ENCODE measurements at regions not wholly inside any gene's neighbourhood (a gene's known extent, or its start where the extent isn't known, plus 50 kb on each side); places are given as distances from the start of the nearest gene placed in this dataset.
A peak's percentile ranks its signal among the peaks of the same experiment; 100 is the strongest.

- Histone ChIP-seq H3K27me3 (ENCODE audit: control insufficient read depth, insufficient read depth, low read length) (no peaks in the 10 kb centered on the region), H3K4me1 (ENCODE audit: control insufficient read depth, insufficient read depth, low read length) (peaks cover 11% of the 10 kb centered on the region), H3K9me3 (ENCODE audit: control insufficient read depth, insufficient read depth, low read depth, low read length) (peaks cover 7% of the 10 kb centered on the region; the same call in 1 of the 2 replicates), H3K9ac (ENCODE audit: low read length) (no peak overlapping the region), H3K27ac (ENCODE audit: low read depth, low read length) (no peak overlapping the region), H3K4me3 (ENCODE audit: low read depth, low read length) (no peak overlapping the region), H3K36me3 (ENCODE audit: control insufficient read depth, insufficient read depth, low read length) (no peaks in the 10 kb centered on the region)
Measured at GRCh38 chr9:79383096-79383495, 188.7 kb upstream of the TLE4 start.

GRCh38 chr9:79384091-79384490, 187.7 kb upstream of the TLE4 start:
- Histone ChIP-seq H3K9ac (ENCODE audit: low read length) (no peak overlapping the region), H3K27me3 (ENCODE audit: control insufficient read depth, insufficient read depth, low read length) (no peaks in the 10 kb centered on the region), H3K27ac (ENCODE audit: low read depth, low read length) (no peak overlapping the region), H3K4me1 (ENCODE audit: control insufficient read depth, insufficient read depth, low read length) (peaks cover 11% of the 10 kb centered on the region), H3K36me3 (ENCODE audit: control insufficient read depth, insufficient read depth, low read length) (no peaks in the 10 kb centered on the region), H3K4me3 (ENCODE audit: low read depth, low read length) (no peak overlapping the region), H3K9me3 (ENCODE audit: control insufficient read depth, insufficient read depth, low read depth, low read length) (peaks cover 7% of the 10 kb centered on the region; the same call in 1 of the 2 replicates)

- H3K4me3 ChIP-seq (ENCODE audit: low read depth, low read length) = no peak overlapping the region
- H3K27ac ChIP-seq (ENCODE audit: low read depth, low read length) = no peak overlapping the region
- H3K9ac ChIP-seq (ENCODE audit: low read length) = no peak overlapping the region
- no peaks in the 10 kb centered on the region for H3K27me3 ChIP-seq (ENCODE audit: control insufficient read depth, insufficient read depth, low read length)
- H3K4me1 ChIP-seq (ENCODE audit: control insufficient read depth, insufficient read depth, low read length) = peaks cover 11% of the 10 kb centered on the region
- H3K9me3 ChIP-seq (ENCODE audit: control insufficient read depth, insufficient read depth, low read depth, low read length) = peaks cover 5% of the 10 kb centered on the region; the same call in 1 of the 2 replicates
- H3K36me3 ChIP-seq (ENCODE audit: control insufficient read depth, insufficient read depth, low read length) = no peaks in the 10 kb centered on the region
Measured at GRCh38 chr9:79384501-79384900, 187.3 kb upstream of the TLE4 start.

GRCh38 chr9:79387101-79387835, 184.5 kb upstream of the TLE4 start:
- no peaks in the 10 kb centered on the region for H3K36me3 ChIP-seq (ENCODE audit: control insufficient read depth, insufficient read depth, low read length)
- no peak overlapping the region for H3K9ac ChIP-seq (ENCODE audit: low read length)
- peaks cover 7% of the 10 kb centered on the region for H3K4me1 ChIP-seq (ENCODE audit: control insufficient read depth, insufficient read depth, low read length)
- H3K9me3 ChIP-seq (ENCODE audit: control insufficient read depth, insufficient read depth, low read depth, low read length) = no peaks in the 10 kb centered on the region
- no peak overlapping the region for H3K4me3 ChIP-seq (ENCODE audit: low read depth, low read length)
- no peak overlapping the region for H3K27ac ChIP-seq (ENCODE audit: low read depth, low read length)
- no peaks in the 10 kb centered on the region for H3K27me3 ChIP-seq (ENCODE audit: control insufficient read depth, insufficient read depth, low read length)

GRCh38 chr9:79390077-79390698, 181.6 kb upstream of the TLE4 start:
- H3K27ac ChIP-seq (ENCODE audit: low read depth, low read length) = no peak overlapping the region

GRCh38 chr9:79390781-79391770, 180.7 kb upstream of the TLE4 start:
- Histone ChIP-seq H3K4me1 (ENCODE audit: control insufficient read depth, insufficient read depth, low read length) (peaks cover 12% of the 10 kb centered on the region), H3K27me3 (ENCODE audit: control insufficient read depth, insufficient read depth, low read length) (no peaks in the 10 kb centered on the region), H3K4me3 (ENCODE audit: low read depth, low read length) (no peak overlapping the region), H3K9me3 (ENCODE audit: control insufficient read depth, insufficient read depth, low read depth, low read length) (no peaks in the 10 kb centered on the region), H3K27ac (ENCODE audit: low read depth, low read length) (no peak overlapping the region), H3K36me3 (ENCODE audit: control insufficient read depth, insufficient read depth, low read length) (no peaks in the 10 kb centered on the region), H3K9ac (ENCODE audit: low read length) (no peak overlapping the region)

More at GRCh38 chr9:79390077-79390698, 181.6 kb upstream of the TLE4 start:
- peaks cover 3% of the 10 kb centered on the region for H3K4me1 ChIP-seq (ENCODE audit: control insufficient read depth, insufficient read depth, low read length)
- no peak overlapping the region for H3K4me3 ChIP-seq (ENCODE audit: low read depth, low read length)
- H3K27me3 ChIP-seq (ENCODE audit: control insufficient read depth, insufficient read depth, low read length) = no peaks in the 10 kb centered on the region
- H3K9ac ChIP-seq (ENCODE audit: low read length) = no peak overlapping the region
- no peaks in the 10 kb centered on the region for H3K9me3 ChIP-seq (ENCODE audit: control insufficient read depth, insufficient read depth, low read depth, low read length)
- no peaks in the 10 kb centered on the region for H3K36me3 ChIP-seq (ENCODE audit: control insufficient read depth, insufficient read depth, low read length)

- H3K27me3 ChIP-seq (ENCODE audit: control insufficient read depth, insufficient read depth, low read length) = no peaks in the 10 kb centered on the region
- H3K27ac ChIP-seq (ENCODE audit: low read depth, low read length) = no peak overlapping the region
- no peaks in the 10 kb centered on the region for H3K36me3 ChIP-seq (ENCODE audit: control insufficient read depth, insufficient read depth, low read length)
- peaks cover 17% of the 10 kb centered on the region for H3K4me1 ChIP-seq (ENCODE audit: control insufficient read depth, insufficient read depth, low read length)
- H3K4me3 ChIP-seq (ENCODE audit: low read depth, low read length) = no peak overlapping the region
- H3K9me3 ChIP-seq (ENCODE audit: control insufficient read depth, insufficient read depth, low read depth, low read length) = no peaks in the 10 kb centered on the region
- H3K9ac ChIP-seq (ENCODE audit: low read length) = no peak overlapping the region
Measured at GRCh38 chr9:79395228-79395627, 176.5 kb upstream of the TLE4 start.

- Histone ChIP-seq H3K4me3 (ENCODE audit: low read depth, low read length) (peak overlapping the region; percentile 36; the same call in 1 of the 2 replicates), H3K27me3 (ENCODE audit: control insufficient read depth, insufficient read depth, low read length) (no peaks in the 10 kb centered on the region), H3K36me3 (ENCODE audit: control insufficient read depth, insufficient read depth, low read length) (no peaks in the 10 kb centered on the region), H3K4me1 (ENCODE audit: control insufficient read depth, insufficient read depth, low read length) (peaks cover 17% of the 10 kb centered on the region), H3K9ac (ENCODE audit: low read length) (no peak overlapping the region), H3K27ac (ENCODE audit: low read depth, low read length) (no peak overlapping the region), H3K9me3 (ENCODE audit: control insufficient read depth, insufficient read depth, low read depth, low read length) (no peaks in the 10 kb centered on the region)
Measured at GRCh38 chr9:79395755-79396154, 176.0 kb upstream of the TLE4 start.

GRCh38 chr9:79396168-79396567, 175.6 kb upstream of the TLE4 start:
- Histone ChIP-seq H3K4me3 (ENCODE audit: low read depth, low read length) (no peak overlapping the region), H3K4me1 (ENCODE audit: control insufficient read depth, insufficient read depth, low read length) (peaks cover 17% of the 10 kb centered on the region), H3K27me3 (ENCODE audit: control insufficient read depth, insufficient read depth, low read length) (no peaks in the 10 kb centered on the region), H3K36me3 (ENCODE audit: control insufficient read depth, insufficient read depth, low read length) (no peaks in the 10 kb centered on the region), H3K27ac (ENCODE audit: low read depth, low read length) (no peak overlapping the region), H3K9ac (ENCODE audit: low read length) (no peak overlapping the region), H3K9me3 (ENCODE audit: control insufficient read depth, insufficient read depth, low read depth, low read length) (no peaks in the 10 kb centered on the region)

- H3K9ac ChIP-seq (ENCODE audit: low read length) = no peak overlapping the region
- no peaks in the 10 kb centered on the region for H3K9me3 ChIP-seq (ENCODE audit: control insufficient read depth, insufficient read depth, low read depth, low read length)
- H3K27ac ChIP-seq (ENCODE audit: low read depth, low read length) = no peak overlapping the region
- no peaks in the 10 kb centered on the region for H3K27me3 ChIP-seq (ENCODE audit: control insufficient read depth, insufficient read depth, low read length)
- no peaks in the 10 kb centered on the region for H3K4me1 ChIP-seq (ENCODE audit: control insufficient read depth, insufficient read depth, low read length)
- H3K4me3 ChIP-seq (ENCODE audit: low read depth, low read length) = no peak overlapping the region
- H3K36me3 ChIP-seq (ENCODE audit: control insufficient read depth, insufficient read depth, low read length) = no peaks in the 10 kb centered on the region
Measured at GRCh38 chr9:79403495-79403894, 168.3 kb upstream of the TLE4 start.
